GM12878 (cell line): ENCODE measurements at regions not wholly inside any gene's neighbourhood (a gene's known extent, or its start where the extent isn't known, plus 50 kb on each side); places are given as distances from the start of the nearest gene placed in this dataset.

Experiments
- MYC ChIP-seq: IDR thresholded peaks from 2 replicates; pipeline ENCODE4 v1.6.1; 2011; ENCODE audit warnings: mild to moderate bottlenecking, low read length, moderate library complexity, inconsistent platforms; ENCODE audit not compliant: insufficient read depth, insufficient replicate concordance, insufficient read length, severe bottlenecking
- PAX8 ChIP-seq: fragments of 450-650 bp; IDR thresholded peaks from 2 replicates; pipeline ENCODE4 v1.6.1; 2017; ENCODE audit warnings: mild to moderate bottlenecking, moderate library complexity
- POLR2A ChIP-seq: IDR thresholded peaks from 2 replicates; pipeline ENCODE4 v1.6.1; 2011; ENCODE audit warnings: low read depth, mild to moderate bottlenecking, low read length
- POLR2AphosphoS5 ChIP-seq: IDR thresholded peaks from 2 replicates; pipeline ENCODE4 v1.6.1; 2011; ENCODE audit warnings: mild to moderate bottlenecking, low read length, inconsistent platforms
- TF ChIP-seq, protein P1 (sequence below), 3 experiments: IDR thresholded peaks in 2 of 3; conservative IDR thresholded peaks in 1 of 3; 2 replicates each; pipeline ENCODE4 v1.5.1; 2011; ENCODE audit warnings: low read depth in 3 of 3, low read length in 3 of 3, mild to moderate bottlenecking in 3 of 3, control low read depth in 2 of 3, moderate library complexity in 2 of 3, inconsistent platforms in 1 of 3, mixed read lengths in 1 of 3; ENCODE audit not compliant: control insufficient read depth in 2 of 3, insufficient read depth in 1 of 3; ENCODE audit errors: extremely low read depth in 1 of 3
- TF ChIP-seq, protein P2 (sequence below): IDR thresholded peaks from 2 replicates; pipeline ENCODE4 v1.6.1; 2012; ENCODE audit warnings: mild to moderate bottlenecking, low read depth, low read length

DNA sequence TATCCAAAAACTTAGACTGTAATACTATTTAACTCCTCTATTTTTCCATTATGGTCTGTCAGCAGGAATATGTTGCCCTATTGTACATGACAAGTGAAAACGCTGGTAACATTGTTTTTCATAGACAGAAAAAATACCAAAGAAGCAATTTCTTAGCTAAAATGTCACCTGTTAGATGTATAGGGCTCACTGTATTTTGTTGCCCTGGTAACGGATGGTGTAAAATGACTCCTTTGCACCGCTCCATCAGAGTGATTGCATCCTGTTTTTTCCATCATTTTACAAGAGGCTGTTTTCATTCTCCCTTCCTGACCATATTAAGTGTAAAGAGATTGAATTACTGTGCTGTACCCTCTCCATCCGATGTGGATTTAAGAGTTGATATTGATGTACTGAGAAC lies 460.1 kb upstream of the TLE4 start:
- TF ChIP-seq POLR2AphosphoS5 (no peak), POLR2A (no peak), PAX8 (no peak), MYC (no peak)
- TF ChIP-seq, protein P1, sequence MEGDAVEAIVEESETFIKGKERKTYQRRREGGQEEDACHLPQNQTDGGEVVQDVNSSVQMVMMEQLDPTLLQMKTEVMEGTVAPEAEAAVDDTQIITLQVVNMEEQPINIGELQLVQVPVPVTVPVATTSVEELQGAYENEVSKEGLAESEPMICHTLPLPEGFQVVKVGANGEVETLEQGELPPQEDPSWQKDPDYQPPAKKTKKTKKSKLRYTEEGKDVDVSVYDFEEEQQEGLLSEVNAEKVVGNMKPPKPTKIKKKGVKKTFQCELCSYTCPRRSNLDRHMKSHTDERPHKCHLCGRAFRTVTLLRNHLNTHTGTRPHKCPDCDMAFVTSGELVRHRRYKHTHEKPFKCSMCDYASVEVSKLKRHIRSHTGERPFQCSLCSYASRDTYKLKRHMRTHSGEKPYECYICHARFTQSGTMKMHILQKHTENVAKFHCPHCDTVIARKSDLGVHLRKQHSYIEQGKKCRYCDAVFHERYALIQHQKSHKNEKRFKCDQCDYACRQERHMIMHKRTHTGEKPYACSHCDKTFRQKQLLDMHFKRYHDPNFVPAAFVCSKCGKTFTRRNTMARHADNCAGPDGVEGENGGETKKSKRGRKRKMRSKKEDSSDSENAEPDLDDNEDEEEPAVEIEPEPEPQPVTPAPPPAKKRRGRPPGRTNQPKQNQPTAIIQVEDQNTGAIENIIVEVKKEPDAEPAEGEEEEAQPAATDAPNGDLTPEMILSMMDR (IDR thresholded peaks at IDR 0.05 in 2 of 3, conservative IDR thresholded peaks at IDR 0.05 in 1 of 3; ENCODE audit: control insufficient read depth in 2 of 3, extremely low read depth in 1 of 3, insufficient read depth in 1 of 3, low read depth in 3 of 3, low read length in 3 of 3) = no peak
- TF ChIP-seq, protein P2, sequence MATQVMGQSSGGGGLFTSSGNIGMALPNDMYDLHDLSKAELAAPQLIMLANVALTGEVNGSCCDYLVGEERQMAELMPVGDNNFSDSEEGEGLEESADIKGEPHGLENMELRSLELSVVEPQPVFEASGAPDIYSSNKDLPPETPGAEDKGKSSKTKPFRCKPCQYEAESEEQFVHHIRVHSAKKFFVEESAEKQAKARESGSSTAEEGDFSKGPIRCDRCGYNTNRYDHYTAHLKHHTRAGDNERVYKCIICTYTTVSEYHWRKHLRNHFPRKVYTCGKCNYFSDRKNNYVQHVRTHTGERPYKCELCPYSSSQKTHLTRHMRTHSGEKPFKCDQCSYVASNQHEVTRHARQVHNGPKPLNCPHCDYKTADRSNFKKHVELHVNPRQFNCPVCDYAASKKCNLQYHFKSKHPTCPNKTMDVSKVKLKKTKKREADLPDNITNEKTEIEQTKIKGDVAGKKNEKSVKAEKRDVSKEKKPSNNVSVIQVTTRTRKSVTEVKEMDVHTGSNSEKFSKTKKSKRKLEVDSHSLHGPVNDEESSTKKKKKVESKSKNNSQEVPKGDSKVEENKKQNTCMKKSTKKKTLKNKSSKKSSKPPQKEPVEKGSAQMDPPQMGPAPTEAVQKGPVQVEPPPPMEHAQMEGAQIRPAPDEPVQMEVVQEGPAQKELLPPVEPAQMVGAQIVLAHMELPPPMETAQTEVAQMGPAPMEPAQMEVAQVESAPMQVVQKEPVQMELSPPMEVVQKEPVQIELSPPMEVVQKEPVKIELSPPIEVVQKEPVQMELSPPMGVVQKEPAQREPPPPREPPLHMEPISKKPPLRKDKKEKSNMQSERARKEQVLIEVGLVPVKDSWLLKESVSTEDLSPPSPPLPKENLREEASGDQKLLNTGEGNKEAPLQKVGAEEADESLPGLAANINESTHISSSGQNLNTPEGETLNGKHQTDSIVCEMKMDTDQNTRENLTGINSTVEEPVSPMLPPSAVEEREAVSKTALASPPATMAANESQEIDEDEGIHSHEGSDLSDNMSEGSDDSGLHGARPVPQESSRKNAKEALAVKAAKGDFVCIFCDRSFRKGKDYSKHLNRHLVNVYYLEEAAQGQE = no peak
